ENCODE measurements at regions not wholly inside any gene's neighbourhood (a gene's known extent, or its start where the extent isn't known, plus 50 kb on each side); places are given as distances from the start of the nearest gene placed in this dataset.
"Not testable (repeated sequence)": the region's sequence is repeated elsewhere in the genome, so short reads cannot be mapped to it uniquely, and the experiment has no call there.

DNA sequence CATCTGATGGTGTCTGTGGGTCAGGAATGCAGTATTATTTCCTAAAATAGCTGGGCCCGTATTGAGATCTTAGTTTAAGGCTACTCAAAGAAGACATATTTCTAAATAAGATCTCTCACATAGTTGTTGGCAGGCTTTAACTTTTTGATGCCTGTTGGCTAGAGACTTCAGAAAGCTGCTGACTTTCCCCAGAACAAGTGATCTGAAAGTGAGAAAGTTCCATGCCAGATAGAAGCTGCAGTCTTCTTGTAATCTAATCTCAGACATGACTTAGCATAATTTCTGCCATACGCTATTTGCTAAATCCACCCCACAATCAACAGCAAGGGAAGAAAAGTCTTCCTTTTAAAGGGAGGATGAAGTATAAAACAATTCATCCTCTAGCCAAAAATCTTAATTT lies 867.1 kb downstream of the IGSF11 start:
- no peak for DNase-seq (ENCODE audit: low read depth)

- DNase-seq (ENCODE audit: low read depth): no peak
Observed at GRCh38 chr3:118168175-118168574, 866.5 kb downstream of the IGSF11 start.

DNA sequence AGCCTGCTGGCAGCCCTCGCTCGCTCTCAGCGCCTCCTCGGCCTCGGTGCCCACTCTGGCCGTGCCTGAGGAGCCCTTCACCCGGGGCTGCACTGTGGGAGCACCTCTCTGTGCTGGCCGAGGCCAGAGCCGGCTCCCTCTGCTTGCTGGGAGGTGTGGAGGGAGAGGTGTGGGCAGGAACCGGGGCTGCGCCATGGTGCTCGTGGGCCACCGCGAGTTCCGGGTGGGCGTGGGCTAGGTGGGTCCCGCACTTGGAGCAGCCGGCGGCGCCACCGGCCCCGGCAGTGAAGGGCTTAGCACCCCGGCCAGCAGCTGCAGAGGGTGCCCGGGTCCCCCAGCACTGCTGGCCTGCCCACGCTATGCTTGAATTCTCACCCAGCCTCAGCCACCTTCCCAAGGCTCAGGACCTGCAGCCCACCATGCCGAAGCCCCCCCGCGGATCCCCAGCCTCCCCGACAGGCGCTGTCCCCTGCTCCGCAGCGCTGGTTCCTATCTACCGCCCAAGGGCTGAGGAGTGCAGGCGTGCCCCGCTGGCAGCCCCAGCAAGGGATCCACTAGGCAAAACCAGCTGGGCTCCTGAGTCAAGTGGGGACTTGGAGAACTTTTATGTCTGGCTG lies 863.3 kb downstream of the IGSF11 start:
- DNase-seq (ENCODE audit: low read depth): no peak

DNA sequence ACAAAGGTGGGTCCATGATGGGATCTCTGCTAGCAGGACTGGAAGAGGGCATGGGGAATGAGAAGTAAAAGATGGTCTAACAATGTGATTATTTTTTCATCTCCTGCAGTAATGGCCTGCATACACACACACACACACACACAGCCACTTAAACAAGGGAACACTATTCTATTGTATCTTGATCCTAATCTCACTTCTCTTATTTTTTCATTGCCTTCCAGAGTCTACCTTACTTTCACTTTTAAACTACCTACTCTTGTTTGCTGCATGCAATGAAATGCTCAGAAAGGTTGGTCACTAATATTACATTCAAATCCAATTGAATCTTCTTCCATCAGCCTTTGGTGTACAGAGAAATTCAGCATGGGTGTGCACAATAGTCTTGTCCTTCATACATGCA lies 853.8 kb downstream of the IGSF11 start:
- no peak for DNase-seq (ENCODE audit: low read depth)

DNA sequence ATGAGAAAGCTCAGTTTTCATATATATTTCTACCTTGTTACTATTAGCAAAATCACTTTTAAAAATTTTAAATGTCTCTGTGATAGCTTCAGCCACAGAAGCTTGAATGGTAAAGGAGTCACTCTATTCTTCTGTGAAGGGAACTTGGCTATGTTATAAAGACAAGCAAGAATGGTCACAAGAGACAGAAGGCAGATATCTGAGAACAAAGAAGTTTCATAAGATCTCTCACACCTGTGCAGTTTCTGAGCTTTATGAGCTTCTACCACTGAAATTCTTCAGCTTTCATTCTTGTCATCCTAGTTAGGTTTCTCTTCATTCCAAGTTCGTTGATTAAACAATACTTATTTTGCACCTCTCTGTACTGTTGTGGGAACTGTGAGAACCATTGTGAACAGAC lies 853.4 kb downstream of the IGSF11 start:
- no peak for DNase-seq (ENCODE audit: low read depth)

DNA sequence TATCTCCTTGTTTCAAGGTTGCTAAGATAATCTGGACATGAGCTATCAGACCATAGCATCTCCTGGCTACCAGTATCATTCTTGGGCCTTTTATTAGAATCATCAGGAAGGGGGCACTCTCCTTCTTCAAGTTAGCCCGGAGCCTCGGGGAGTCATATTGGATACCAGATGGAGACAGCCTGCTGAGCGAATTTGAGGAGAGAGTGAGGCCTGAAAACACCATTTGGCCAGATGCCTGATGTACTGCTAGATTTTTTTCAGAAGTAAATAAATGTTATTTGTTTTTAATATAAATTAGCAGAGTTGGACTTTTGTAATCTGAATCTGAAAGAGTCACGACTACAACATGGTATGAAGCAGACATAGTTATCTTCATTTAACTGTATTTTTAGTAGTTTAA lies 848.6 kb downstream of the IGSF11 start:
- DNase-seq (ENCODE audit: low read depth): no peak

DNA sequence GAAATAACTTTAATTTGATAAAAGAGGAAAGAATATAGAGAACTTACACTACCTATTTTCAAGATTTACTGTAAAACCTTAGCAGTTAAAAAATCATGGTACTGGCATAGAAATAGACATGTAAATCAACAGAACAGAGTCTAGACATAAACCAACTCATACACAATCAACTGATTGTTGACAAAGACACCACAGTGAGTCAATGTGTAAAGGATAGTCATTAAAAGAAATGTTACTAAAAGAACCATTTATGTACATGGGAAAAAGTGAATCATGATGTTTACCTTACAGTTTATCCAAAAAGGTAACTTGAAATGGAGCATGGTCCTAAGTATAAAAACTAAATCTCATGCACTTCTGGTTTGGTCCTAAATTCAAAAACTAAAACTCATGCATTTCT lies 847.4 kb downstream of the IGSF11 start:
- no peak for DNase-seq (ENCODE audit: low read depth)

GRCh38 chr3:118196183-118196582 lies 838.5 kb downstream of the IGSF11 start:
- DNase-seq (ENCODE audit: low read depth): no peak

DNA sequence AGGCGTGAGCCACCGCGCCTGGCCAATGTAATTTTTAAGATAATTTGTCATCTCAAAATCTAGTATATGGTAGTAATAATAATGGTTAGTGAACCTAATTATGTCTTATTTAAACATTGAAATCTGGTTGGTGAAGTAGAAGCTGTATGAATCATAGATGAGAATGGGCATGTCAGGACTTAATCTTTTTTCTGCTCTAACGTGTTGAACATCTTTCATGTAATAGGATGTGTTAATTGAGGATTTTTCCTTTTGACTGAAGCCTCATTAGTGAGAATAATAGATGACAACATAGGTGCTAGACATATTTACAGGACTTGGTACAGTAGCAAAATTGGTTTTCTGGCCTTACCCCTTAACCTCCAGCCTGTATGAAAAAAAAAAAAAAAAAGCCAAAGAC lies 835.6 kb downstream of the IGSF11 start:
- DNase-seq (ENCODE audit: low read depth): no peak

GRCh38 chr3:118204052-118204656 lies 830.5 kb downstream of the IGSF11 start:
- no peak for DNase-seq (ENCODE audit: low read depth)

GRCh38 chr3:118207271-118207670 lies 827.4 kb downstream of the IGSF11 start:
- no peak for DNase-seq (ENCODE audit: low read depth)

DNA sequence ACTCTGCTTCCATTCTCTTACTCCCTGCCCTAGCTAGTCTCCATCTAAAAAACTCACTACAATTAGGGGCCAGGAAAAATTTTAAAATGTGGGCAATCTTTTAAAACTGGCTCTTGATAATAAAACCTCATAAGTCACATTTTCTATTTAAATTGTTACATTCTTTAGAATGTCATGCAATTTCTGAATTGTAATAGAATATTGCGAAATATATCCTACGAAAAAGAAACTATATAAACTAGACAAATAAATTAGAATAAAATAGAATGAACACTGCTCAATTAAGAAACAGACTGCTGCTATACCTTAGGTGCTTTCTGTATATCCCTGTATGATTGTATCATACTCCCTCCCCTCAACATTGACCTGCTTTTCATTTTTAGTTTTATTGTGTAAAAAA lies 826.0 kb downstream of the IGSF11 start:
- DNase-seq (ENCODE audit: low read depth): no peak

DNA sequence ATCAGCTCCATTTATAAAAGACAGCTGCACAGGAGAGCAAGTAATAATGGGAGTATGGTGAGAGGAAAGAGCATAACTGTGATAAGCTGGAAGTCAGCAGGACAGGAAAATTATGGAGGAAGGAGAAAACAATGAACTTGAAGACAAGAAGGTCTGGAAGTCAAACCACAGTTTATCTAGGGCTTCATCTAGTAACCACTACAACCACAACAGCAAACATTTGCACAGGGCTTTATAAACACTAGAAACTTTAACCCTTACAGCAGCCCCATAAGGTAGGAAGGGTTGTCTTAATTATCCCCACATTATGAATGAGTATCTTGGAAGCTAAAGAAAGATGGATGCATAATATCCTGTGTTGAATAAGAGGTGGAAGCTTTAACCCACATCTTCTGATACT lies 820.8 kb downstream of the IGSF11 start:
- no peak for DNase-seq (ENCODE audit: low read depth)

DNA sequence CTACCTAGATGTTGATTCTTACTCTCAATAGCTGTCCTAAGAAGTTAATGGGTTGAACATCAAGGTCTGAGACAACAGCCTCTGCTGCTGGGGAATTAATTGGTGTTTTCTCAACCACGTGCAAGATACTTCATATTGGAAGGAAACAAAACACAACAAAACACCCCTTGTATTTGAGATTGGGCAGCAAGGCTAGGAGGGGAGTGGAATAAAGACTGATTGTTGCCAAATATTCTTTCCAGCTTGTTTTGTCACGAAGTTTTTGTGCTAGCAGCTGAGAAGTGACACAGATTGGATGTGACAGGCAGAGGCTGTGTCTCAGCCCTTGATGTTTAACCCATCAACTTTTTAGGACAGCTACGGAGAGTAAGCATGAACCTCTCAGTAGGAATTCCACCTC lies 808.4 kb downstream of the IGSF11 start:
- no peak for DNase-seq (ENCODE audit: low read depth)

DNA sequence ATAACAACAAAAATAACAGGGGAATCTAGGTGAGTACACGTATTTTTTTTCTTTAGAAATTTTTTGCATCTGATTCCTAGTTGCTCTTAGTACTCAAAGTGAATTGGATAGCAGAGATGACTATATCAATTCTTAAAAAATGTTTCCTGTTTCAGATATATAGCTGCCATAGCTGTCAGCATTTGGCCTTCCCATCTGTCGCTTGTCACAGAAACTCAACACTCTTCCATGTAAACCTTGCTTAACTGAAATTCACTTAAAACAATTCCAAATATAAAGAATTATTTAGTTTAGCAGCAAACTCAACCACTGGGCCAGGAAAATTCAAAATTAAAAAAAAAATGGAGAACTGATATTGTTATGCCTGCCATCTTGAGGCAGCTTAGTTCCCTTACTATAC lies 807.5 kb downstream of the IGSF11 start:
- DNase-seq (ENCODE audit: low read depth): no peak

- DNase-seq (ENCODE audit: low read depth): no peak
Observed at GRCh38 chr3:118228151-118228550, 806.5 kb downstream of the IGSF11 start.

DNA sequence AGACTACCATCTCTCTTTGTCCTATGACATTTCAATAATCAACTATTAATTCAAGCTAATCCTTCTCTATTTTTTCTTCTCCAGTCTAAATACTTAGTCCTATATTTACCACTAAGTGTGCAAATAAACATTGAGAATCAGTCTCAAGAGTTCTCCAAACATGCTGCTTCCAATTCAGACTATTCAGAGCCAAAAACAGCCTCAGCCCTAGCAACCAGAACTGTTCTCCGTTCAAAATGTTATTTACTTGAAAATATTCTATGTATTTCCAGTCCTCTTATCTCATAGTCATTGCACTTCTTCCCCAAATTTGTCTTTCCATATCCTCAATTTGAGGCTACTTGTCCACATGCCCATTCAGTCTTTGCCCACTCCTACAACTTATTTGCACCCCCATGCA lies 805.5 kb downstream of the IGSF11 start:
- DNase-seq (ENCODE audit: low read depth): no peak

DNA sequence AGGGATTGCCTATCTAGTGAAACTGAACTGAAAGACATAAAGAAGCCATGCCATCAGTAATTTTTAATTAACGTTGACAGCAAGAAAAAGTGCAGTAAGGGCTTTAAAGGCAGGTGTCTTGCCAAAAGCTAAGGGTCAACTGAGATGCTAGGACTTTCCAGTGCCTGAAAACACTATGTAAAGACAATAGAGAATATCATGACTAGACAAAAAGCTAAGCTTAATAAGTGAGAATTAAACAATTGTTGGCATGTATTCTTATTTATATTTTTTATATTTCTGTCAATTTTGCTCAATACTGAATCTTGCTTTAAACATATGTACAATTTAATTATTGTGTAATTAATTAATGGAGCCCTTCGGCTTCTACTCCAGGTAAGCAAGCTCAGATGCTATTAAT lies 803.1 kb downstream of the IGSF11 start:
- DNase-seq (ENCODE audit: low read depth): no peak

DNA sequence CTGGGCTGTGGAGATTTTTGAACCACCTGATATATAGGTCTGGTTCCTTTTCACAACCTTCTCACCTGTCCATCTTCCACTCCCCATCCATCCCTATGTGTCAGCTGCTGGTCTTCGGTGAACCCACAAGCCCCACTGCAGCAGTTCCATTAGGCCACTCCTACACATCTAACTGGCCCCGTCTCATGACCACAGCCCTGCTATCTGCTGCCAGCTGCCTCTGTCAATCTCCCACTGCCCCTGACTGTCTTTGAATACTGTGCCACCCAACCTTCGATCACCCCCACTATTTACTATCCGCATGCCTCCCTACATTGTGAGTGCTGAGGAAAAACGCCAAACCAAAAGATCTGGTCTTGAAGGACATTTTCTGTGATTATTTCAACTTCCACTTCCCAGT lies 795.4 kb downstream of the IGSF11 start:
- no peak for DNase-seq (ENCODE audit: low read depth)

GRCh38 chr3:118244761-118245160 lies 789.9 kb downstream of the IGSF11 start:
- DNase-seq (ENCODE audit: low read depth): no peak

DNA sequence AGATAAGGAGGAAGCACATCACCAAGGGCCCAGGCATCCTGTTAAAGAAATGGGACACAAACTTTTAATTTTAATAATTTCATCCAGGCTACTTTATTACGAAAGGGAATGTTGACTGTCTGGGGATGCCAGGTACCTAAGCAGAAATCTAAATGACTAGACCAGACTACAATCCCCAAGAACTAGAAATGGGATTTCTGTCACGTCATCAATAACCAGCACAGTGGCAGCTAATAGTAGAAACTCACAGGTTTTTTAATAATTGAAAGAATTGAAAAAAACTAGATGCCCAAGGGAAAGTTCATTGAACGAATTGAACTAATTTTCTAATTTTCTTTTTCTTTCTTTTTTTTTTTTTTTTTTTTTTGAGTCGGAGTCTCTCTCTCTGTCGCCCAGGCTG lies 789.3 kb downstream of the IGSF11 start:
- DNase-seq (ENCODE audit: low read depth): no peak

GRCh38 chr3:118258850-118259249 lies 775.8 kb downstream of the IGSF11 start:
- not testable (repeated sequence) for DNase-seq (ENCODE audit: low read depth)

DNA sequence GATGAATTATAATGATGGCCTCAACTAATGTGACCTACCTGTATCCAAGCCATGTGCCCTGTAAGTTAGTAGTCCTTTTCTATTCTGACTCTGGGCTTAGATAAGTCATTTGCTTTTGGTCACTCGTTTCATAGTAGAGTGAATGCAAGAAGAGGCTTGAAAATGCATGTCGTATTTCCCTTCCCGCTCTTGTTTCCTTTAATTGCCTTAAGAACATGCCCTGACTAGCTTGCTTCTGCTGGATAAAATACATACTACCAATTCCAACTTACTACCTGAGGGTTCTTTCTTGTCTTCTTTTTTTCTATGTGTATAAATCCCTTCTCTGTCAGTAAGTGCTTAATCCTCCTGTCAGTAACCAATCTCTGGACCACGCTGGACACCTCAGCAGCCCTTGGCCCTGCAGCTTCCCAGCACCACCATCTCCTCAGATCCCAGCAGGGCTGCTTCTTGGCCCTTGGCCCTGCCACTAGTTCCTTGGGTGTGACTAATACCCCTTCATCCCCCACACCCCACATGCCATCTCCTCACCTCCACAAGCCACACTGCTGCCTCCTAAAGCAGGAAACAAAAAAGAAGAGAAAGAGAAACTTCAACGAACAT lies 771.7 kb downstream of the IGSF11 start:
- no peak for DNase-seq (ENCODE audit: low read depth)

GRCh38 chr3:118267588-118267987 lies 767.1 kb downstream of the IGSF11 start:
- DNase-seq (ENCODE audit: low read depth): no peak
